NCI-H345 (cell line): ENCODE measurements at regions not wholly inside any gene's neighbourhood (a gene's known extent, or its start where the extent isn't known, plus 50 kb on each side); places are given as distances from the start of the nearest gene placed in this dataset.
"Not testable (repeated sequence)": the region's sequence is repeated elsewhere in the genome, so short reads cannot be mapped to it uniquely, and the experiment has no call there.

Experiments
- DNase-seq: peaks from one replicate; lab custom pipeline; 2025; lab: John Stamatoyannopoulos, UW

DNA sequence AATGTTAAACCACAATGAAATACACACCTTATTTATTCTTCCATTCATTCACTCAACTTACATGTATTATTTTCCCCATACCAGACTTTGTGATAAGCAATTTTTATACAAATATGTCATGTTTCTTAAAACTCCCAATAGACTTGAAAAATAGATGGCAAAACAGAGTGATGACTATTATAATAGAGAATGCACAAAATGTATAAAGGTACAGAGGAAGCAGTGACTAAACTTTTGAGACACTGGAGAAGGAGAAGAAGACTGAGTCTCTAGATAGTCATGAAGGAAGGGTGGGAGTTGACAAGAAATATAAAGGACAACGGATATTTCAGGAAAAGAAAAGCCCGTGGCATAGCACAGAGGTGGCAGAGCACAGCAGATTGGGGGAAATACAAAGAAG is 198.1 kb upstream of the SLC39A10 start:
- DNase-seq = no peak

DNA sequence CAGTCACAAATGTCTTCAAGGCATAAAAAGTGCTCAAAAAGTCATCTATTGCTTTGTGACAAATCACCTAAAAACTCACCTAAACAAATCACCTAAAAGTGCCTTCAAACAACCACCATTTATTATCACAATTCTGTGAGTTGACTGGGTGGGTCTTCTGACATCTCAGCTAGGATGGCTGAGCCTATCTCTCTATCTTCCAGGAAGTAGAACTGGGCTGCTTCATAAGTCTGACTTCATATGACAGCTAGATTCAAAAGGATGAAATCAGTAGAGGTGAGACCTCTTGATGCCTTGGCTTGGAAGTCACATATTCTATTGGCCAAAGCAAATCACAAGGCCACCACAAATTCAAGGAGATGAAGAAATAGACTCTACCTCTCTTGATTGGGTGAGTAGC is 199.2 kb upstream of the SLC39A10 start:
- DNase-seq = no peak

DNA sequence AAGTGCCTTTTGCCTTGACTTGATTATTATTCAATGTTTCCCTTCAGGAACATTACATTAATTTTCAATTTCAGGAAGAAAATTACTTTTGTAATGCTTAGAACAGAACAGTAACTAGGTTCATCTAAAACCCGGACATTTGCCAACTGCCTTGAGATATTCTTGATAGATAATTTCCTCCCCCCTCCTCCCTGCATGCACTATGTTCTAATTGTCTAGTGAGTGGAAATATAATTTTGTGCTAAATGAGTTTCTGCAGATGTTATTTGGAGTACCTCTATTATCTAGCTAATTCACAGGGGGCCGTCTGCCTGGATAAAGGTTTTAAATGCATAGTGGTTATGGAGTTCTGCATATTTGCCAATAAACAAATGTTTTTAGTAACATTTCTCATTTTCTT is 200.3 kb upstream of the SLC39A10 start:
- DNase-seq = no peak

DNA sequence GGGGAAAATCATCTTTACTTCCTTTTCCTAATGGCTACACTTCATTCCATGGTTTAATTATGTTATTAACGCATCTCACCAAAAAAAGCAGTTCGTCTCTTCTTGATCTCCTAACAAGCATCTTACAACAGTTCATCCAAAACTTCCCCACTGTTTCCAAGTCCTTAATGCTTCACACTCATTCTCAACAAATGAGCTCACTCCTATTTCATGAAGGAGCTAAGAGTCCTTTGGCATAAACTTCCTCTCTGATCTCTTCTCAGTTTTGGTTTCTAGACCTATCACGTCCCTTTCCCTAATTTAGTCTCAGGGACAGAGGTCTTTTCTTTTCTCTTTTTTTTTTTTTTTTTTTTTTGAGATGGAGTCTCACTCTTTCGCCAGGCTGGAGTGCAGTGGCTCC is 205.9 kb upstream of the SLC39A10 start:
- no peak for DNase-seq

DNA sequence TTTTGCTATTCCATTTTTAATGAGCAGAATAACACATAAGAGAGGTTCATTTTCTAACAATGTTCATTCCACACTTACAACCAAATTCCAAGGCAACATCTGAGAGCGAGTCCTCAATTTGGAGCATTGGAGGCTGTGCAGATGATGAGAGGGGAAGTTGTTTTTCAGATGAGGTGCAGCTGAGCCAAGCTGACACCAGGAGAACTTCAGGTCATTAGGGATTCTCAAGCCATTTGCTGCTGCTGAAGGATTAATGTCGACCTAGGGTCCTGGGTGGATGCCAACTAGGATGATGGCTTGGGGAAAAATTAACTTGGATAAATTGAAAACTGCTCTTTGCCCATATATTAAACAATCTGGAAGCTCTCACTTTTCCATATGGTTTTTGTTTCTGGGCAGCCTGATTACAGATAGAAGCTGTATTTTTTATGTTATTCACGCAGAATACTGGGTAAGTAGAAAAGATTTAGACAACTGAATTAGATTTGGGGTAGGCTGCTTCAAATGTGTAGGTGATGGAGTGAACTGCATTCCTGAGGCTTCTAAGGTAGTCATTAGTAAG is 206.4 kb upstream of the SLC39A10 start:
- no peak for DNase-seq

DNA sequence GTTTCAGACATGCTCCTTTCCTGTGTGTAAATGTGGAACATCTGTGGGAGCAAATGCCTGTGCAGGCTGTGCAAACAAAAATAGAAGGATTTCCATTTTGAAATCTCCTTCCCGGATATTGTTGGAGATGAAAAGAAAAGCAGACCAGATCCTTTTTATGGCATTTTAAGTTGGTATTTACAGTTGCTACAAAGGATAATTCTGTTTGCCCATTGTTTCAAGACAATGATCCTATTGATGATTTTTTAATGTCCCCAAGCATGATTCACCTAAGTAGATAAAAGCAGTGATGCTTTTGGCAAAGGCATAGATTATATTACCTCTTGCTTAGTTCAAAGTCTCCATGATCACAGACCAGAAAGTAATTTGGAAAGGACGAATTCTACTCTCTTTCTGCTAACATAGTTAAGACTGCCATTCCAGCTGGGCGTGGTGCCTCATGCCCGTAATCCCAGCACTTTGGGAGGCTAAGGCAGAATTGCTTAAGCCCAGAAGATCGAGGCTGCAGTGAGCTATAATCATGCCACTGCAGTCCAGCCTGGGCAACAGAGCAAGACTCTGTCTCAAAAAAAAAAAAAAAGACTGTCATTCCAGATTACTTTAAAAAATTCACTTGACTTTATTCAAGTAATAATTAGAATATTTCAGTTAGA is 209.6 kb upstream of the SLC39A10 start:
- no peak for DNase-seq

DNA sequence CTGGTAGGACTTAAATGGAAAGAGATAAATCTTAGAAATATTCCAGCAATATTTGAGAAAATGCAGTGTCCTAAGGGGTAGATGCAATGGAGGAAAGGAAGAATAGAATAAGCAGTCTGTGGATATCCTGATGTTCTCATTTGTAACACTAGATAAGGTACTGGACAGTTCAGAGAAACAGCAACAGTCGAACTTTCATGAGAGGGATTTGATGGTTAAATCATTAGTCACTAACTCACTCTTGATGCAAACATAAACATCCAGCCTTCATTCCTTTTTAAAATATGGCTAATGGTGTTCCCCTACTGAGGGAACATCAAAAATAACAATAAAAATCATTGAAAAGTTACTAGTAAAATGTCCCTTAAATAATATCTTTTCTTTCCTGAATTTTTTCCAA is 211.4 kb upstream of the SLC39A10 start:
- no peak for DNase-seq

DNA sequence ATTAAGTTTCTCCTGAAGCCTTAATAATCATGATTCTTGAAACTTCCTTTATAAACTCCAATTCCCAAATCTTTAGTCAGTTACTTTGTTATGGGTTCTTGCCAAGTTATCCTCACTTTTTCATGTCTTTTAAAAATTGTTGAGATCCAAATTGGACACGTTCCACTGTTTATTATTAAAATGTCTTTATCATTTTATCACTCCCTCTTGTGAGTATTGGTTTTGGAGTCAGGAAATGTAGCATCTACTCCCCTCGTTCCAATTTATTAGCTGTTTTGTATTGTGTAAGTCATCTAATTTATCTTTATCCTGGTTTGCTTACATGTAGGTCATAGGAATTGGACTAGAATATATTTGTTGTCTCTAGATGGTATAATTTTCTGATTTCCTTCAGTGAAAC is 213.1 kb upstream of the SLC39A10 start:
- no peak for DNase-seq

DNA sequence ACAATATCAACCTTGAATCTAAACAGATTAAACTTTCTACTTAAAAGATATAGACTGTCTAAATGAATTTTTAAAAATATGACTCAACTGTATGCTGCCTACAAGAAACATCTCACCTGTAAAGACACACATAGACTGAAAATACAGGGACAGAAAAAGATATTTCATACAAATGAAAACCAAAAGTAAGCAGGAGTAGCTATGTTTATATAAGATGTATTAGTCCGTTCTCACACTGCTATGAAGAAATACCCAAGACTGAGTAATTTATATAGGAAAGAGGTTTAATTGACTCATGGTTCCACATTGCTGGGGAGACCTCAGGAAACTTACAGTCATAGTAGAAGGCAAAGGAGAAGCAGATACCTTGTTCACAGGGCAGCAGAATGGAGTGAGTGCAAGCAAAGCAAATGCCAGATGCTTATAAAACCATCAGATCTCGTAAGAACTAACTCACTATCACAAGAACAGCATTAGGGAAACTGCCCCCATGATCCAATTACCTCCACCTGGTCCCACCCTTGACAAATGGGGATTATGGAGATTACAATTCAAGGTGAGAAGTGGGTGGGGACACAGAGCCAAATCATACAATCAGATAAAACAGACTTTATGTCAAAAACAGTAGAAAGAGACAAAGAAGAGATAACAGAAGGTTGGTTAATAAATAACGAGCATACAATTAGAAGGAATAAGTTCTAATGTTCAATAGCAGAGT is 214.4 kb upstream of the SLC39A10 start:
- DNase-seq = no peak

DNA sequence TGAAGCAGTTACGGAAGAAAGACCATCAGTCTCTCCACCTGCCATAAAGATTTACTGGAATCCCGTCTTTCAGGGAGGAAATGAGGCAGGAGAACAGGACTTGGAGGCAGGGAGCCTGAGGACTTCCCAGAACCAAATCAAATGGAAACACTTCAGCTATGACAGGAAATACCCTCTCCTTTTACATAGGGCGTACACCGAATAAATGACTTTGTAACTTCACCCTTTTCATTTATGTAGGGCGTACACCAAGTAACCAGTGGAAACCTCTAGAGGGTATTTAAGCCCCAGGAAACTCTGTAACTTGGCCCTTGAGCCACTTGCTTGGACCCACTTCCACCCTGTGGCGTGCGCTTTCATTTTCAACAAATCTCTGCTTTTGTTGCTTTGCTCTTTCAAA is 218.3 kb upstream of the SLC39A10 start:
- no peak for DNase-seq

DNA sequence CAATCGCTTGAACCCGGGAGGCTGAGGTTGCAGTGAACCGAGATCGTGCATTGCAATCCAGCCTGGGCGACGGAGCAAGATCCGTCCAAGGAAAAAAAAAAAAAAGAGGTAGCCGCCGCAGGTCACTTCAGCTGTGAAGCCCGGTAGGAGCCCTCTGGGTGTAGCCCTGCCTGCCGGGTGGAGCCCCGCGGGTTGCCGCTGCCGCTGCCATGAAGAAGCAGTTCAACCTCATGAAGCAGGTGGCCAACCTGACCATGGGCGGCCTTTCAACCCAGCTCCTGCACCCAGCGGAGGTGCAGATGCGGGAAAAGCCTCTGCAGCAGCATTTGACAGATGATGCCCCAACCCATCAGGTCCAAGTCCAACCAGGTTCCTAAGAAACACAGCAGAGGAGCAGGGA is 219.5 kb upstream of the SLC39A10 start:
- no peak for DNase-seq

DNA sequence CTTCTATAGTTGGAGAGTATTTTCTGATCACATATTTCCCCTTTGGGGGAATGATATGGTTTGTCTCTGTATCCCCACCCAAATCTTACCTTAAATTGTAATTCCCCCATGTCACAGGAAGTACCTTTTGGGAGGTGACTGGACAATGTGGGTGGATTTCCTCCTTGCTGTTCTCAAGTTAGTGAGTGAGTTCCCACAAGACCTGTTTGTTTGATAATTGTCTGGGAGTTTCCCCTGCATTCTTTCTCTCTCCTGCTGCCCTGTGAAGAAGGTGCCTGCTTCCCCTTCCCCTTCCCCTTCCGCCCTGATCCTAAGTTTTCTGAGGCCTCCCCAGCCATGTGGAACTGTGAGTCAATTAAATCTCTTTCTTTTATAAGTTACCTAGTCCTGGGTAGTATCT is 222.7 kb upstream of the SLC39A10 start:
- no peak for DNase-seq

DNA sequence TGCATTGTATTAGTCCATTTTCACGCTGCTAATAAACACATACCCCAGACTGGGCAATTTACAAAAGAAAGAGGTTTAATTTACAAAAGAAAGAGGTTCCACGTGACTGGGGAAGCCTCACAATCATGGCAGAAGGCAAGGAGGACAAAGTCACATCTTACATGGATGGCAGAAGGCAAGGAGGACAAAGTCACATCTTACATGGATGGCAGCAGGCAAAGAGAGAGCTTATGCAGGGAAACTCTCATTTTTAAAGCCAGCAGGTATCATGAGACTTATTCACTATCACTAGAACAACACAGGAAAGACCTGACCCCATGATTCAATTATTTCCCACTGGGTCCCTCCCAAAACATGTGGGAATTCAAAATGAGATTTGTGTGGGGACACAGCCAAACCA is 223.3 kb upstream of the SLC39A10 start:
- DNase-seq = not testable (repeated sequence)

DNA sequence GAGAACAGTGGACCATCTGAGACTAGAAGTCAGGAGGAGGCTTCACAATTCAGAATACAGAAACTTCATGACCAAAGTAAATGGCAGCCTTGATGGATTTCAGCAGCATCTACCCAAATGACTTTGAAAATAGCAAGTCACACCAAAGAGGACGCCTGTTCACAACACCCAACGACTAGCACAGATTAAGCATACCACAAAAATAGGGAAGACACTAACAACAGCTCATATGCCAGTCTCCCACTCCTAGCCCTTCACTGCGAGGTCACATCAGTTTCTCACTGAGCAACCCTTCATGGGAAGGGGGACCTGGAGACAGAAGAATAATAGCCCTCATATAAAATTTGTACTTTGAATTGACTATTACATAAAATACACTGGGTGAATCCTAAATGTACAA is 228.4 kb upstream of the SLC39A10 start:
- DNase-seq = no peak

DNA sequence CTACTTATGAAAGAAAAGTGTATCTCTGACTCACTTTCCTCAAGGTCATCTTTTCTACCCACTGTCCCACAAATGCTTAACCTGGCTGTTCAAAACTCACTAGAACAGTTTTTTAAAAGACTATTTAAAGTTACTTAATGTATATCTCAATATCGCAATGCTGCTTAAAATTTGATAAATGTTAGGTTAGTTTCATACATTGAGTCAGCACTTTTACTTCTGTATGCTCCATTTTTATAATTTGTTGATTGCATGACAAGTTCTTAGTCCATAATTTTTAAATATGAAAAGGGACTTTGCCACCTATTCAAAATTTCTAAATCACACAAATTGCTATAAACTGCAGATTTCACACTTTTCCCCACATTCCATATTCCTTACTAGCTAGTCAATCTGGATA is 231.7 kb upstream of the SLC39A10 start:
- no peak for DNase-seq

DNA sequence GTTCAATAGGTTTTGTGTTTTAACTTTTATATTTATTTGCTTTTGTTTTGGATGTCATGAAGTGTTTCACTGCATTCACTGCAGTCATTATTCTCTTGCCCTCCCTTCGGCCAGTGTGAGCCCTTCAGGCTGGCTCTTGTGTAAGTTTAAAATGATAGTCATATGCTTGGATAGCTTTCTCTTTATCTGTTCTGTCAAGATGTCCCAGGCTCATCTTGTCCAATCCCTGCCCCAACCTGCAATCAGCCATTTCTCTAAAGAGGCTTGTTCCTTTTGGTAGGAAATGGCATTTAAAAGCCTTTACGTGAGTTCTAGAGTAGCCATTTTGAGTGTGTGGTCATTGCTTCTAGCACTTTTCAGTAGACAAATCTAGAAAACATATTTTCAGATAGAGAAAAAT is 238.0 kb upstream of the SLC39A10 start:
- no peak for DNase-seq

DNA sequence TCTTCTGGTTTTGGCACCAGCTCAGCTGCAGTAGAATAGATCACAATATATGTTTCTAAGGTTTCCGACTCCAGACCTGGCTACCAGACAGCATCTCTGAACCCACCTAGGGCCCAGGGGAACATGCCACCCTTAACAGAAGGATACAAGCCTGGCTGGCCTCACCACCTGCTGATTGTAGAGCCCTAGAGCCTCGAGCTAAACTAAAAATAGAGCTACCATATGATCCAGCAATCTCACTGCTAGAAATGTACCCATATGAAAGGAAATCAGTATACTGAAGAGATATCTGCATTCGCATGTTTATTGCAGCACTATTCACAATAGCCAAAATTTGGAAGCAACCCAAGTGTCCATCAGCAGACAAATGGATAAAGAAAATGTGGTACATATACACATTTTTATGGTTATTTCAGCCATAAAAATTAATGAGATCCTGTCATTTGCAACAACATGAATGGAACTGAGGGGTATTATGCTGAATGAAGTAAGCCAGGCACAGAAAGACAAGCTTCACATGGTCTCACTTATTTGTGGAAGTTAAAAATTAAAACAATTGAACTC is 242.4 kb upstream of the SLC39A10 start:
- peak; percentile 40 for DNase-seq

DNA sequence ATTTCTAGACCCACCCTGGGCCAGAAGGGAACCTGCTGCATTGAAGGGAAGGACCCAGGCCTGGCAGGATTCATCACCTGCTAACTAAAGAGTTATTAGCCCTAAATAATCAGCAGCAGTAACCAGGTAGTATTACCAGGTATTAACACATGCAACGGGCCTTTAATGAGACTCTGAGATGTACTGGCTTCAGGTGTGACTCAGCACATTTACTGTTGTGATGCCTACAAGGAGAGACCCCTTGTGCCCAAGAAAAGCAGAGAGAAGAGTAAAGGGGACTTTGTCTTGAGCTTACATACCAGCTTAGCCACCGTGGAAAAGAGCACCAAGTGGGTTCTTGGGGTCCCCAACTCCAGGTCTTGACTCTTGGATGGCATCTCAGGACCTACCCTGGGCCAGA is 243.1 kb upstream of the SLC39A10 start:
- no peak for DNase-seq

DNA sequence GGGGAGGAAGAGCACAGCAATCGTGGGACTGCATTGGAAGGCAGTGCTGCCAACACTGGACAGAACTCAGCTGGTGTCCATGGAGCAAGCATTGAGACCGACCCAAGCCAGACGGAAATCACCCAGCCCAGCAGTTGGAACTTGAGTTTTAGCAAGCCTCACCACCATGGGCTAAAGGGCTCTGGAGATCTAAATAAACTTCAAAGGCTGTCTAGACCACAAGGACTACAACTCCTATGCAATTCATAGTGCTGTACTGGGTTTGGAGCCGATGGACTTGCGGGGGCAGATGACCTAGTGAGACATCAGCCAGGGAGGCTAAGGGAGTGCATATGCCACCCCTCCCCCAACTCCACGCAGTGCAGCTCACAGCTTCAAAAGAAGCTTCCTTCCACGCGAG is 243.6 kb upstream of the SLC39A10 start:
- DNase-seq = no peak

DNA sequence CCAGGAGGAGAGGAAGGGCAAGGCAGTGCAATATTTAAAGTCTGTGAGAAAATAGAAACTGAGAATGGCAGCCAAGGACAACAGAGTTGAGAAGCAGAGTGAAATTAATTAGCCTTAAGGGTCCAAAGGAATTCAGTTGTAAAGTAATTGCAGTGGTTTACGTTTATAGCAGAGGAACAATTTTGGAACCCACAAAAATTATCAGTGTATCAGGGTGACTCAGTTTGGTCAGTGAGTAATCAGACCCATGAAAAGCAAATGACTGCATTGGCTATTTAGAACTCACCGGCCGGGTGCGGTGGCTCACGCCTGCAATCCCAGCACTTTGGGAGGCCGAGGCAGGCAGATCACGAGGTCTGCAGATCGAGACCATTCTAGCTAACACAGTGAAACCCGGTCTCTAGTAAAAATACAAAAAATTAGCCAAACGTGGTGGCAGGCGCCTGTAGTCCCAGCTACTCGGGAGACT is 245.8 kb upstream of the SLC39A10 start:
- DNase-seq = no peak

DNA sequence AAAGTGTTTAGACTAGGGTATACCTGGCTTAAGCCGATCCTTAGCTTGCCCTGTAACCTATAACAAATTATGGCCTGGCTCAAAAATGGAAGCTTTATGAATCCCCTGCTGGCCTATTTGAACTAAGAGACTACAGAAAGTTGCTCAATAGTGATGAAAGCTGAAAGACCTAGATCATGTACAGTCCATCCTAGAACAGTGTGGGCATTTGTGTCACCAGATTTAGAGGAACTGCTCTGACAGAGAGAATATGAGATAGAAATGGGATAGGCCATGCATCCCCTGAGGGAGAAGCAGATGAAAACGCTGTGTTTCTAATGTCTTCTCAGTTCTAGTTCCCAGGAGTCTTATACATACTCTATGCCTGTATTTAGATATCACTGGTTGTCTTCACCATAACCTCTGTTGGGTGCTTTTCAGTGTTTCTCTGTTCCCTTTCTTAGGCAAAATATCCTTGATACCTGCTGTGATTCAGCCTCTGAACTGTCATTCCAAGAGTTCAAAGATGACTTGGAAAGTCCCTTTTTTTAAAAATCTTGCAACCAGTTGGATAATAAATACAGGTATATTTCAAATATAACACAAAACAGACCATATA is 246.9 kb upstream of the SLC39A10 start:
- no peak for DNase-seq

DNA sequence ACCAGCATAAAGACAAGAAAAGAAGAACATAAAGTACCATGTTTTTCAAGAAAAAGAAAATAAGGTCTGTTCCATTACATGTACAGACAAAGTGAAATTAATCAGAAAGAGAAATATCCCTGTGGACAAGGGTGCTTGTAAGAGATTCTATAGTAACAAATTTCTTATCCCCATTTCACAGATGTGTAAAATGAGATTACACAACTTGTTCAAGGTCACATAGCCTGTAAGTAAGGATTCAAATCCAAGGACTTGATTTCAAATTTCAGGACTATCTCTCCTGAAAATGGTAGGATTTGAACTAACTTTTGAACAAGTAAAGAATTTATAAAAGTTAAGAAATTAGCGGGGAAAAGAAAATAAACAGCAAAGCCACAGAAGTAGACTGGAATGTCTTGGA is 248.2 kb upstream of the SLC39A10 start:
- no peak for DNase-seq

DNA sequence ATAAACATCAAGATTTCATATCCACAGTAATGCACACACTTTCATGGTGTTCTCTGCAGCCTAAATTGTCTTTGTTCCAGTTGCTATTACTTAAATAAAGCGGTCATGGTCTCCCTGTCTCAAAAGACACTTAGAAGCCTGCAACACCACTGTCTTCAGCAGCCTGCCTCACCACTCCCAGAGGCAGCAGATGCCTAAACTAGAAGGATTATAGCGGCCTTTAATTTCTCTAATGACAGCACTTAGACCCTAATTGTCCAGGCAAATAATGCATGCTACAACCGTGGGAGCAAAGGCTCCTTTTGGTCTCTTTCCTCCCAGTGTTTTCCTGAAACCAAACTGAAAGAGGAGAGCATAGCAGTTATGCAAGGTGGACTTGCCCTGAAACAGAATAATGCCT is 248.8 kb upstream of the SLC39A10 start:
- no peak for DNase-seq
